ENCODE measurements at regions not wholly inside any gene's neighbourhood (a gene's known extent, or its start where the extent isn't known, plus 50 kb on each side); places are given as distances from the start of the nearest gene placed in this dataset.

DNA sequence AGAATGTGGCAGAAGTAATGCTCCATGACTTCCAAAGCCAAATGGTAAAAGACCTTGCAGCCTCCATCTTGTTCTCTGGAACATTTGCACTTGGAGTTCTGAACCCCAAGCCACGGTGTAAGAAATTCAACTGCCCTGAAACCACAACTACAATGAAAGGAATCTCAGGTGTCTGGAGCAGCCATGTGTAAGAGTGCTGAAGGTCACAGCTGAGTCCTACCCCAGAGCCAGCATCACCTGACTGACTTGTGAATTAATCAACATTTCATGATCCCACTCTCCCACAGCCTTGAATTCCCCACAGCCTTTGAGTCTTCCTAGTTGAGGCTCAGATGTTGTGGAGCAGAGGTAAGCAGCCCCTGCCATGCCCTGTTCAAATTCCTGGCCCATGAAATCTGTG, 192.8 kb upstream of the CAMK1G start:
- no peak for DNase-seq

- no peak for DNase-seq
These were observed 191.7 kb upstream of the CAMK1G start for GRCh38 chr1:209391792-209392191.

DNA sequence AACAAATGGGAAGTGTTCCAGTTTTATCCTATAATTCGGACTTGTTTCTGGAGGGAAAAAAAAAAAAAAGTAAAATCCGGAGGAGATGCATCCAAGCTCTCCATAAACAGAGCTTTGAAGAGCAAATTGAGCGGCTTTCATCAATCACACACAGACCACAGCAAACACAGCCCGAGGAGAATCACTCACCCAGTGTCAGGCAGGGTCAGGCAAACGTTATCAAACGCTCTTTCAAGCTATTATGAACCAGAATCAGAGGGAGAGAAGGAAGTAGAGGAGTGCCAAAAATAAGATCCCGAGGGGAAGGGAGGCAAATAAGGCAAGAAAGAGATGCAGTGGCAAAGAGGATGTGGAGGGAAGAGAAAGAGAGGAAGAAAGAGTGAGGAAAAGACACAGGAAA, 188.3 kb upstream of the CAMK1G start:
- no peak for DNase-seq

DNA sequence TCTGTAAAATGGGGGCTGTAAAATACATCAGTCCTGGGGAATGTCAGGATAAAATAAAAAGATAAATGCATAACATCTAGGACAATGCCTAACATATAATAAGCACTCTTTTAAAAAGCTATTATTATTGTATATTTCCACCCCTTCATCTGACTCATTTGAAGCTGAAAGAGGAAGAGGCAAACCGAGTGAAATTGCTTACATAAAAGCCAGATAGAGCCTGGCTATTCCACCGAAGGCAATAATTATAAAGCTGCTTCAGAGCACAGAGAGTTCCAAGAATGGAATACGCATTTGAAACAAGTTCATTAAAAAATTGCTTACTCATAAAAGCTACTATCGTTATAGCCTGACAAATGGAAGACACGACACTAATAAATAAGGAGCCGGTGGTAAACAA, 186.1 kb upstream of the CAMK1G start:
- DNase-seq: no peak

GRCh38 chr1:209397910-209398309, 185.6 kb upstream of the CAMK1G start:
- DNase-seq: no peak

GRCh38 chr1:209398313-209398991, 185.1 kb upstream of the CAMK1G start:
- DNase-seq: no peak

GRCh38 chr1:209399800-209400199, 183.7 kb upstream of the CAMK1G start:
- no peak for DNase-seq

GRCh38 chr1:209400351-209401220, 182.9 kb upstream of the CAMK1G start:
- no peak for DNase-seq

DNA sequence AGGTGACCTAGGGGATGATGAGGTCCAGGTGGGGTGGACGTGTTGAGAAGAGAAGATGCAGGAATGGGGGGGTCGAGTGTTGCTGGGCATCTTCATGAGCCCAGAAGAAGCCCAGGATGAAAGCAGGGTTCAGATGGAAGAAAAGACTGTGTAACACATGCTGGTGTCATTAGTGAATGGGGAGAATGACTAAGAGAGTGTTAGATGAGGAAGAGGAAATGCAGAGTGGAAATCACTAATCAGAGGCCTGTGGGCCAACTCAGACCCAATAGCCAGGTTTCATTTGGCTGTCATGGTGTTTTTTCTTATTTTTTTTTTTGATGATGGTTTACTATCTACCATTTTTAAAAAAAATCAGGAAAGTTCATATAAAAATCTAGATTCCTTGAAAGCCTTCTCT, 180.8 kb upstream of the CAMK1G start:
- no peak for DNase-seq

- DNase-seq: no peak
These were observed 179.6 kb upstream of the CAMK1G start for GRCh38 chr1:209403921-209404320.

GRCh38 chr1:209404577-209404976, 178.9 kb upstream of the CAMK1G start:
- no peak for DNase-seq

GRCh38 chr1:209405183-209405814, 178.2 kb upstream of the CAMK1G start:
- DNase-seq: no peak

DNA sequence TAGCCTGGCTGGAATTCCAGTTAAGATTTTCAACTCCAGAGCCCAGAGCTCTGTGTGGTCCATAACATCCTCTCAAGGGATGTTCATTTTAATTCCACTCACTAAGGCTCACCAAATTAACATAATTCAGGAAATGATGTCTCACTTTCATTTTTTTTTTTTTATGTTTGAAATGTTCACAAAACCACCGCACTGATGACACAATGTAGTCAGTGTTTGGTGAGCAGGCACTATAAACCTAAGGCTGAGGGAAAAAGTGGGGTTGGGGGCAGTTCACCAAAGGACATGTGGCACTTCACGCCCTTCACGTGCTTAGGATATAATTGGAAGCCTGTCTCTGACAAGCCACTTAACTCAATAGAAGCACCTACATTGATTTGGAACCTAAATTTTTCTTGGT, 177.3 kb upstream of the CAMK1G start:
- DNase-seq: no peak

DNA sequence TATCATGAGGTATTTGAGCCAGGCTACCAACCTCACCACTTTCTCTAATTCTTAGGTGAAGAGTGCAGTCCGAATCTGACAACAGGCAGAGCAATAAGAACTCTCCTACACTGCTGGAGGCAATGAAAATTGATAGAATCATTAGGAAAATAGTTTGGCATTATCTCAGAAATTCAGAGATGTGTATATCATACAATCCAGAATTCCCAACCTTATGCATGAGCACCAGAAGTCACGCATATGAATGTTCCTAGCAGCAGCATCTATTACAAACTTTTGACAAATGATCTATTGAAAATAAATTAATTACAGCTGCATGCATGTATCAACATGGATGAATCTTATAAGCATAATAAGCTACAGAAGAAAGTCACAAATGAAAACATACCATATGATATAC, 176.9 kb upstream of the CAMK1G start:
- DNase-seq: no peak

GRCh38 chr1:209409780-209410179, 173.7 kb upstream of the CAMK1G start:
- no peak for DNase-seq

DNA sequence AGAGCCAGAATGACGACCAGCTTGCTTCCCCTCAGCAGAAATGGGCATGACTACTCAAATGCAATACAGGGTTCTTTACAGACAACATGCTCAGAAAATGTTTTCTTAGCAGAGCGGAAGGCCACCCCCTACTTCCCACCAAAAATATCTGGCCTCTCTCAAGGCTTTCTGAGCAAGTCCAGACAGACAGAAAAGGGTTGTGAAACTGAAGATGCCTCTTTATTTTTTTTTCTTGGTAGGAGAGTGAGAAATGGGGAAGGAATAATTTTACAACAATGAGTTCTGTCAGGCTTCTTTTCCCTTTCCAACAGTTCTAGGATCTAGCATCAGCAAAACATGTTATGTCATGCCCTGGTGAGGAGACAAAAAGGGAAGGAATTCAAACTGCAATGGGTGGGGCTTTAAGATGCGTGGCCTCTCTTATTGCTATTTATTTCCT, 172.0 kb upstream of the CAMK1G start:
- DNase-seq: no peak

DNA sequence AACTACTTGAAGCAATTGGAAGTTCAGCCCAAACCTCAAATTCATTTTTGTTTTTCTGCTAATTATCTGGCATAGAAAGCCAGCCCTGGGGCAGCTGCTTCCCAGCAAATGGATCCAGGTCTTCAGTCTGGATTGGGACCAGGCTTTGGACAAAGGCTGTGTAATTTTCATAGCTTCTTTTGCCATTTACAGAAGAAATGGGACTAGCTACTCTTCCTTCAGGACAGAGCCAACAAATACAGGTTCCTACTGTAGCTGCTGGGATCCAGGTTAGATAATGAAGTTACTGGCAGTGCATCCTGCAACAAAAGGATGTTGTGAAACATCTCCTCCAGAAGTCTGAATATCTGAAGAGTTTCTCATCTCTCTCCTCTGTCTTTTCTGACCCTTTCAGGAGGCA, 171.5 kb upstream of the CAMK1G start:
- no peak for DNase-seq

DNA sequence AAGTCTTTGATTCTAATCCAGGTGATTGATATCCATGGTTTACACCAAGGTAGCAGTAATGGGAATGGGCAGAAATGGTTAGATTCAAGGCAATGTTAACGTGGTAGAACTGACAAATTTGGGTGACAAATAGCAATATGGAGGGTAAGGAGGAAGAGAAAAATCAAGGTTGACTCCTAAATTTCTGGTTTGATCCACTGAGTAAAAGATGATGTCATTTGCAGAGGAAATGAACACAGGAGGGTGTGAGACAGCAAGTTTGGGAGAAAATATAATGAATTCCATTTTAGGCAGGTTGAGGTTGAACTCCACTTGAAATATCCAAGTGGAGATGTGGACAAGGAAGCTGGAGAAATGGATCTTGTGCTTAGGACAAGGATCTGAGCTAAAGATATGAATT, 170.9 kb upstream of the CAMK1G start:
- no peak for DNase-seq

DNA sequence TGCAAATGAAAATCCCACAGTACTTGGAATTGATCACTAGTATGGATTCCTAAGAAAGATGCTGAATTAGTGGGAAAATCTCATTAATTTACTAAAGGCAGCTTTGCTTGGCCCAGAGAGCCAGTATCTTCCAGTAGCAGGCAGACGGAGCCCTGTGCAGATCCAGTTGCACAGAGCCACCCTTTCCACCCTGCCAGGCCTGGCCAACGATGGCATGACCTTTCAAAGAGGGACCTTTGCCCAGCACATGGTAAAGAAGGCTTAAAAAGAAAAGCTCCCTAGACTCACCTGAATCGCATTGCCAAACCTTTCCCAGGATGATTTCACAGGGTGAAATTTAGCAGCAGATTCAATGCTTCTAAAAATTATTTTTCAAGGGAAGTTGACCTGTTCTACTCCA, 170.5 kb upstream of the CAMK1G start:
- DNase-seq: no peak

DNA sequence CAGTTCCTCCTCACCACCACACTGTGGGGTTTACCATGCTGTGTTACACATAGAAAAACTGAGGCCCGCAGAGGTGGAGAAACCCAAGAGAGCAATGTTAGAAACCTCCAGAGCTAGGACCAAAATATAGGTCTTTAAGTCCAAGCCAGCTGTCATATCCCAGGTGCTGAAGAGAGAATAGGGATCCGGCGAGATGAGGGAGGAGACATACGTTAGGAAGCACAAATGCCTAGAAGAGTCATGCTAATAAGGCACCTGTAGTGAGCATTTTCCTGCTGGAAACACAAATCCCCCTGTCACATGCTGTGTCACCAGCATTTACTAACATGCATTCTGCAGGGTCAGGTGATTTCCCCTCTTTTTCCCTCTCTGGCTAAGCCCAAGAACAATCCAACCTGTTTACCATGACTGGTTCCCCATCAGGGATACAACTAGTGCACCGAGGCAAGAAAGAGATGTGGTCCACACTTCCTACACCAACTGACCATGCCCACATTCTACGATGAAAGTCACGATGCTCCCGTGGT, 168.6 kb upstream of the CAMK1G start:
- no peak for DNase-seq

- DNase-seq: peak; percentile 52
These were observed 167.5 kb upstream of the CAMK1G start for GRCh38 chr1:209416039-209416438.

- no peak for DNase-seq
These were observed 166.8 kb upstream of the CAMK1G start for GRCh38 chr1:209416716-209417115.

DNA sequence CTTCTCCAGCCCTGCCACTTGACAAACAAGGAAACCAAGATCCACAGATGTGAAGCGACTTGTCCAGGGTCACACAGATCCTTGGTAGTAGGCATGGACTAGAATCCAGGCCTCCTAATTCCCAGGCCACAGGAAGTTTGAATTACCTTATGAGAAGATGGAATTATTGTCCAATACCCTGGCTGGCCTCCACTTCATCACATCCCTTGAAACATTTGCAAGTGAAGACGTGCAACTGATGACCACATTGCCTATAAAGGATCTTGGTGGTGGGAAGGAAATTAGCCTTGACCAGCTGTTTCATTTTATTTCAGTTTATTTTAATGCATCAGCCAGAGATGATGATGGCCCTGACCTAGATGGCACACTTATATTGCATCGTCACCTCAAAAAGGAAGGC, 165.8 kb upstream of the CAMK1G start:
- no peak for DNase-seq

GRCh38 chr1:209420276-209420675, 163.2 kb upstream of the CAMK1G start:
- DNase-seq: no peak

Measured in eye (tissue), 1 donor.